GM12878 (cell line): ENCODE measurements at regions not wholly inside any gene's neighbourhood (a gene's known extent, or its start where the extent isn't known, plus 50 kb on each side); places are given as distances from the start of the nearest gene placed in this dataset.

Experiments used
- ATAC-seq: fragments of 200-7000 bp; cut with Tn5 transposase; 3 replicates; pipeline ENCODE4 v1.9.1; 2020; ENCODE audit warnings: mild to moderate bottlenecking, moderate library complexity
- BruUV-seq: library from RNA; stranded (reverse); fragments of 400-500 nt; replicated peaks from 2 replicates; lab custom pipeline; 2021; lab: Mats Ljungman, UMichigan
- CTCF ChIA-PET: fragments of 300-600 bp; sonication (Branson Sonifier 250); formaldehyde crosslinking; extraction: SDS; loops from one replicate; lab custom pipeline; 2021; ENCODE audit warnings: inconsistent platforms; lab: Yijun Ruan, JAX
- POLR2A ChIA-PET: fragments of 350-600 bp; formaldehyde crosslinking; extraction: SDS; loops from one replicate; lab custom pipeline; 2021; ENCODE audit warnings: inconsistent platforms; lab: Charles Lee
- RAD21 ChIA-PET: fragments of 300-600 bp; sonication (Branson Sonifier 250); formaldehyde crosslinking; loops from one replicate; lab custom pipeline; 2023; ENCODE audit warnings: antibody characterized with exemption; ENCODE audit not compliant: unreplicated experiment; lab: Charles Lee
- SMC1A ChIA-PET: fragments of 300-600 bp; sonication (Branson Sonifier 250); formaldehyde crosslinking; loops from one replicate; lab custom pipeline; 2023; ENCODE audit not compliant: unreplicated experiment, uncharacterized antibody; lab: Charles Lee
- DNase-seq: peaks from one replicate; pipeline ENCODE4 v3.0.0-alpha.2; 2011; ENCODE audit warnings: low read depth, low spot score
- FAIRE-seq: peaks from 3 replicates; lab custom pipeline; 2011; peaks lifted over from hg19 to GRCh38; lab: Jason Lieb, UNC
- H2AFZ ChIP-seq: 2 replicates; pipeline ENCODE4 v1.6.0; 2011; ENCODE audit warnings: low read depth, low read length, control low read depth; ENCODE audit not compliant: control insufficient read depth
- H3K27ac ChIP-seq: 2 replicates; pipeline ENCODE4 v1.5.1; 2011; ENCODE audit warnings: control low read depth; ENCODE audit not compliant: control insufficient read depth, insufficient read depth
- H3K27me3 ChIP-seq, 2 experiments: replicated peaks in 1 of 2; 2 replicates each; pipeline versions ENCODE4 v1.6.0 to v1.6.1; 2011; ENCODE audit warnings: low read length in 1 of 2; ENCODE audit not compliant: control insufficient read depth in 2 of 2, insufficient read depth in 2 of 2
- H3K36me3 ChIP-seq, 2 experiments: 2 replicates each; pipeline ENCODE4 v1.5.1; 2011; ENCODE audit warnings: low read length in 1 of 2; ENCODE audit not compliant: control insufficient read depth in 2 of 2, insufficient read depth in 2 of 2
- H3K4me1 ChIP-seq: 2 replicates; pipeline ENCODE4 v1.6.1; 2011; ENCODE audit warnings: mild to moderate bottlenecking, low read length, moderate library complexity, mixed read lengths; ENCODE audit not compliant: control insufficient read depth, insufficient read depth
- H3K4me2 ChIP-seq: 2 replicates; pipeline ENCODE4 v1.6.0; 2011; ENCODE audit warnings: control low read depth; ENCODE audit not compliant: control insufficient read depth, insufficient read depth
- H3K4me3 ChIP-seq: fragments of 200-600 bp; sonication (generic); 2 replicates; pipeline ENCODE4 v1.5.1; 2016
- H3K79me2 ChIP-seq: 2 replicates; pipeline ENCODE4 v1.6.0; 2011; ENCODE audit warnings: low read length; ENCODE audit not compliant: control insufficient read depth, insufficient read depth
- H3K9ac ChIP-seq: 2 replicates; pipeline ENCODE4 v1.8.0; 2011; ENCODE audit warnings: low read length, control low read depth, mixed read lengths; ENCODE audit not compliant: control insufficient read depth, insufficient read depth
- H3K9me3 ChIP-seq: replicated peaks from 3 replicates; pipeline ENCODE4 v1.5.1; 2011; ENCODE audit warnings: mild to moderate bottlenecking, low read length; ENCODE audit not compliant: control insufficient read depth, insufficient read depth
- H4K20me1 ChIP-seq: 2 replicates; pipeline ENCODE4 v1.6.0; 2011; ENCODE audit not compliant: control insufficient read depth, insufficient read depth
- BHLHE40 ChIP-seq, 2 experiments: fragments of 450-650 bp in 1 of 2; IDR thresholded peaks; 2 replicates each; pipeline ENCODE4 v1.6.1; 2011 to 2017; ENCODE audit warnings: low read depth in 2 of 2, borderline replicate concordance in 1 of 2, improper control_type of control experiment in 1 of 2, low read length in 1 of 2, mild to moderate bottlenecking in 1 of 2
- CBX5 ChIP-seq: sonication (generic); IDR thresholded peaks from 2 replicates; pipeline ENCODE4 v1.6.1; 2016; ENCODE audit warnings: low read depth, moderate library complexity, mild to moderate bottlenecking, inconsistent platforms
- CHD4 ChIP-seq: fragments of 200-600 bp; sonication (generic); IDR thresholded peaks from 2 replicates; pipeline ENCODE4 v1.6.1; 2016; ENCODE audit warnings: mild to moderate bottlenecking
- ETV6 ChIP-seq, 2 experiments: fragments of 450-650 bp in 1 of 2; IDR thresholded peaks in 1 of 2; conservative IDR thresholded peaks in 1 of 2; 2 replicates each; pipeline ENCODE4 v1.6.1; 2014; ENCODE audit warnings: antibody characterized with exemption in 1 of 2, borderline replicate concordance in 1 of 2, low read depth in 1 of 2, mild to moderate bottlenecking in 1 of 2, moderate library complexity in 1 of 2
- MEF2B ChIP-seq: fragments of 450-650 bp; IDR thresholded peaks from 2 replicates; pipeline ENCODE4 v1.6.1; 2018; ENCODE audit warnings: mild to moderate bottlenecking, moderate library complexity; ENCODE audit not compliant: partially characterized antibody, poor library complexity, severe bottlenecking
- MTA2 ChIP-seq: fragments of 450-650 bp; IDR thresholded peaks from 2 replicates; pipeline ENCODE4 v1.6.1; 2016; ENCODE audit warnings: low read depth, mild to moderate bottlenecking, moderate library complexity
- NR2F1 ChIP-seq: fragments of 450-650 bp; conservative IDR thresholded peaks from 2 replicates; pipeline ENCODE4 v1.6.1; 2017; ENCODE audit warnings: mild to moderate bottlenecking
- PAX8 ChIP-seq: fragments of 450-650 bp; IDR thresholded peaks from 2 replicates; pipeline ENCODE4 v1.6.1; 2017; ENCODE audit warnings: mild to moderate bottlenecking, moderate library complexity
- POLR2AphosphoS5 ChIP-seq: IDR thresholded peaks from 2 replicates; pipeline ENCODE4 v1.6.1; 2011; ENCODE audit warnings: mild to moderate bottlenecking, low read length, inconsistent platforms
- SIN3A ChIP-seq: IDR thresholded peaks from 2 replicates; pipeline ENCODE4 v1.6.1; 2012; ENCODE audit warnings: low read depth, low read length, improper control_type of control experiment
- SUPT20H ChIP-seq: IDR thresholded peaks from 2 replicates; pipeline ENCODE4 v1.6.1; 2011; ENCODE audit warnings: low read depth, mild to moderate bottlenecking, low read length, moderate library complexity, borderline replicate concordance; ENCODE audit not compliant: control insufficient read depth
- TCF3 ChIP-seq: IDR thresholded peaks from 2 replicates; pipeline ENCODE4 v1.6.1; 2012; ENCODE audit warnings: low read depth, mild to moderate bottlenecking, low read length, borderline replicate concordance; ENCODE audit not compliant: insufficient read depth
- ZNF274 ChIP-seq: IDR thresholded peaks from one replicate; pipeline ENCODE4 v1.8.0; 2011; ENCODE audit not compliant: insufficient read length, insufficient read depth
- WGBS: methylation state at CpG from one replicate; pipeline ENCODE4 v1.1.6; 2016; ENCODE audit warnings: low lambda C conversion rate; ENCODE audit not compliant: insufficient replicate concordance, insufficient coverage; ENCODE audit errors: missing lambda C conversion rate; 5-methylcytosine and 5-hydroxymethylcytosine counted together
- in situ Hi-C: fragments of 300-500 bp; cut with MboI; formaldehyde crosslinking; loops from 9 replicates; pipeline ENCODE4 v1.14.3; 2018; ENCODE audit warnings: mixed read lengths
- intact Hi-C: fragments of 100-400 bp; cut with micrococcal nuclease; formaldehyde crosslinking; loops from one replicate; pipeline ENCODE4 v1.14.2; 2022; ENCODE audit not compliant: unreplicated experiment
- TF ChIP-seq, protein P1 (sequence below): fragments of 450-650 bp; formaldehyde crosslinking; IDR thresholded peaks from 2 replicates; pipeline ENCODE4 v1.4.0; 2020; ENCODE audit warnings: mild to moderate bottlenecking, moderate library complexity
- TF ChIP-seq, protein P2 (sequence below): IDR thresholded peaks from 2 replicates; pipeline ENCODE4 v1.6.1; 2011; ENCODE audit warnings: borderline replicate concordance, low read depth, mild to moderate bottlenecking, moderate library complexity, mixed read lengths, low read length; ENCODE audit not compliant: insufficient read depth; ENCODE audit errors: extremely low read length
- TF ChIP-seq, protein P3 (sequence below): fragments of 450-650 bp; formaldehyde crosslinking; IDR thresholded peaks from 2 replicates; pipeline ENCODE4 v1.4.0; 2022; ENCODE audit warnings: mild to moderate bottlenecking, moderate library complexity

DNA sequence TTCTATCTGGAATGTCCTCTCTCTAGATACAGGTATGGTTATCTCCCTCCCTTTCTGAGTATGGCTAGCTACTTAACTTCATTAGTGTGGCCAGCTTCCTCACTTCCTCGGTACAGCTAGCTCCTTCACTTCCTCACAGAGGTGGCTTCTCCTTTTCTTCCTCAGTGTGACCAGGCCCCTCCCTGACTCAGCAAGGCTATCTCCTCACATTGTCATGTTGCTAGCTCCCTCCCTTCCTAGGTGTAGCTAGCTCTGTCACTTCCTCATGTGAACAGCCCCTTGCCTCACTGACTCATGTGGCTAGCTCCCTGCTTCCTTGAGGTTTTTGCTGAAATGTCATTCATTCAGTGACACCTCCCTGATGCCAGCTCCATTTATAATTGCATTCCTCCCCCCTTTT, 67.3 kb upstream of the DDIT4L start:
- Histone ChIP-seq H3K36me3 (no peaks in the 10 kb centered on the region), H3K4me2 (no peak overlapping the region), H3K79me2 (no peaks in the 10 kb centered on the region), H3K4me3 (no peak overlapping the region), H3K9ac (no peak overlapping the region), H3K9me3 (no peaks in the 10 kb centered on the region), H3K27ac (no peak overlapping the region), H2AFZ (no peak overlapping the region), H3K27me3 (no peaks in the 10 kb centered on the region), H4K20me1 (no peaks in the 10 kb centered on the region), H3K4me1 (no peaks in the 10 kb centered on the region)
- no peak for ATAC-seq
- BruUV-seq: no TSS peak
- no peak for DNase-seq
- in situ Hi-C loops: no loop called here
- CTCF ChIA-PET: no interaction called here
- POLR2A ChIA-PET: no interaction called here
- SMC1A ChIA-PET: interaction anchor here (0.9 kb wide), 1 partner anchor 47 kb away, joined by 3 read pairs; no protein-coding TSS in a partner anchor
- FAIRE-seq: no peak
- intact Hi-C loops: no loop called here
- WGBS: 0% methylated on average over 1 of the region's 1 CpG
- RAD21 ChIA-PET: no interaction called here
- TF ChIP-seq MEF2B (no peak), SUPT20H (no peak), ETV6 (conservative IDR thresholded peaks at IDR 0.05 in 1 of 2, IDR thresholded peaks at IDR 0.05 in 1 of 2; ENCODE audit: borderline replicate concordance in 1 of 2, low read depth in 1 of 2) (no peak), POLR2AphosphoS5 (no peak), PAX8 (no peak), SIN3A (no peak), CHD4 (no peak), BHLHE40 (IDR thresholded peaks at IDR 0.05; ENCODE audit: borderline replicate concordance in 1 of 2, low read depth in 2 of 2, low read length in 1 of 2) (no peak), TCF3 (no peak), ZNF274 (no peak), CBX5 (no peak), NR2F1 (no peak), MTA2 (no peak)
- TF ChIP-seq, protein P1, sequence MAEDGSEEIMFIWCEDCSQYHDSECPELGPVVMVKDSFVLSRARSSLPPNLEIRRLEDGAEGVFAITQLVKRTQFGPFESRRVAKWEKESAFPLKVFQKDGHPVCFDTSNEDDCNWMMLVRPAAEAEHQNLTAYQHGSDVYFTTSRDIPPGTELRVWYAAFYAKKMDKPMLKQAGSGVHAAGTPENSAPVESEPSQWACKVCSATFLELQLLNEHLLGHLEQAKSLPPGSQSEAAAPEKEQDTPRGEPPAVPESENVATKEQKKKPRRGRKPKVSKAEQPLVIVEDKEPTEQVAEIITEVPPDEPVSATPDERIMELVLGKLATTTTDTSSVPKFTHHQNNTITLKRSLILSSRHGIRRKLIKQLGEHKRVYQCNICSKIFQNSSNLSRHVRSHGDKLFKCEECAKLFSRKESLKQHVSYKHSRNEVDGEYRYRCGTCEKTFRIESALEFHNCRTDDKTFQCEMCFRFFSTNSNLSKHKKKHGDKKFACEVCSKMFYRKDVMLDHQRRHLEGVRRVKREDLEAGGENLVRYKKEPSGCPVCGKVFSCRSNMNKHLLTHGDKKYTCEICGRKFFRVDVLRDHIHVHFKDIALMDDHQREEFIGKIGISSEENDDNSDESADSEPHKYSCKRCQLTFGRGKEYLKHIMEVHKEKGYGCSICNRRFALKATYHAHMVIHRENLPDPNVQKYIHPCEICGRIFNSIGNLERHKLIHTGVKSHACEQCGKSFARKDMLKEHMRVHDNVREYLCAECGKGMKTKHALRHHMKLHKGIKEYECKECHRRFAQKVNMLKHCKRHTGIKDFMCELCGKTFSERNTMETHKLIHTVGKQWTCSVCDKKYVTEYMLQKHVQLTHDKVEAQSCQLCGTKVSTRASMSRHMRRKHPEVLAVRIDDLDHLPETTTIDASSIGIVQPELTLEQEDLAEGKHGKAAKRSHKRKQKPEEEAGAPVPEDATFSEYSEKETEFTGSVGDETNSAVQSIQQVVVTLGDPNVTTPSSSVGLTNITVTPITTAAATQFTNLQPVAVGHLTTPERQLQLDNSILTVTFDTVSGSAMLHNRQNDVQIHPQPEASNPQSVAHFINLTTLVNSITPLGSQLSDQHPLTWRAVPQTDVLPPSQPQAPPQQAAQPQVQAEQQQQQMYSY: no peak
- TF ChIP-seq, protein P2, sequence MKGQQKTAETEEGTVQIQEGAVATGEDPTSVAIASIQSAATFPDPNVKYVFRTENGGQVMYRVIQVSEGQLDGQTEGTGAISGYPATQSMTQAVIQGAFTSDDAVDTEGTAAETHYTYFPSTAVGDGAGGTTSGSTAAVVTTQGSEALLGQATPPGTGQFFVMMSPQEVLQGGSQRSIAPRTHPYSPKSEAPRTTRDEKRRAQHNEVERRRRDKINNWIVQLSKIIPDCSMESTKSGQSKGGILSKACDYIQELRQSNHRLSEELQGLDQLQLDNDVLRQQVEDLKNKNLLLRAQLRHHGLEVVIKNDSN: no peak
- TF ChIP-seq, protein P3, sequence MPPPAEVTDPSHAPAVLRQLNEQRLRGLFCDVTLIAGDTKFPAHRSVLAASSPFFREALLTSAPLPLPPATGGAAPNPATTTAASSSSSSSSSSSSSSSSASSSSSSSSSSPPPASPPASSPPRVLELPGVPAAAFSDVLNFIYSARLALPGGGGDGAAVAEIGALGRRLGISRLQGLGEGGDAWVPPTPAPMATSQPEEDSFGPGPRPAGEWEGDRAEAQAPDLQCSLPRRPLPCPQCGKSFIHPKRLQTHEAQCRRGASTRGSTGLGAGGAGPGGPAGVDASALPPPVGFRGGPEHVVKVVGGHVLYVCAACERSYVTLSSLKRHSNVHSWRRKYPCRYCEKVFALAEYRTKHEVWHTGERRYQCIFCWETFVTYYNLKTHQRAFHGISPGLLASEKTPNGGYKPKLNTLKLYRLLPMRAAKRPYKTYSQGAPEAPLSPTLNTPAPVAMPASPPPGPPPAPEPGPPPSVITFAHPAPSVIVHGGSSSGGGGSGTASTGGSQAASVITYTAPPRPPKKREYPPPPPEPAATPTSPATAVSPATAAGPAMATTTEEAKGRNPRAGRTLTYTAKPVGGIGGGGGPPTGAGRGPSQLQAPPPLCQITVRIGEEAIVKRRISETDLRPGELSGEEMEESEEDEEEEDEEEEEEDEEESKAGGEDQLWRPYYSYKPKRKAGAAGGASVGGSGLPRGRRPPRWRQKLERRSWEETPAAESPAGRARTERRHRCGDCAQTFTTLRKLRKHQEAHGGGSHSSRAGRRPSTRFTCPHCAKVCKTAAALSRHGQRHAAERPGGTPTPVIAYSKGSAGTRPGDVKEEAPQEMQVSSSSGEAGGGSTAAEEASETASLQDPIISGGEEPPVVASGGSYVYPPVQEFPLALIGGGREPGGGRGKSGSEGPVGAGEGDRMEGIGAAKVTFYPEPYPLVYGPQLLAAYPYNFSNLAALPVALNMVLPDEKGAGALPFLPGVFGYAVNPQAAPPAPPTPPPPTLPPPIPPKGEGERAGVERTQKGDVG (CRISPR knock-in tag): no peak
